SU-DHL-6 (cell line): ENCODE measurements at regions not wholly inside any gene's neighbourhood (a gene's known extent, or its start where the extent isn't known, plus 50 kb on each side); places are given as distances from the start of the nearest gene placed in this dataset.

Source experiments
- H2AFZ ChIP-seq: fragments of 200-600 bp; sonication (generic); 2 replicates; pipeline ENCODE4 v1.6.1; 2014; ENCODE audit warnings: low read depth, mild to moderate bottlenecking, moderate library complexity, mixed read lengths, antibody characterized with exemption, low read length; ENCODE audit not compliant: severe bottlenecking
- H3F3A ChIP-seq: fragments of 200-600 bp; shearing (Covaris generic); 2 replicates; pipeline ENCODE4 v1.6.0; 2016; ENCODE audit warnings: antibody characterized with exemption, mild to moderate bottlenecking; ENCODE audit not compliant: insufficient read depth
- H3K27ac ChIP-seq: fragments of 200-600 bp; sonication (generic); 2 replicates; pipeline ENCODE4 v1.5.1; 2016; ENCODE audit warnings: low read depth, mild to moderate bottlenecking, low read length, moderate library complexity, mixed read lengths
- H3K27me3 ChIP-seq: fragments of 200-600 bp; sonication (generic), shearing (Covaris generic); 2 replicates; pipeline ENCODE4 v1.6.0; 2014; ENCODE audit warnings: mild to moderate bottlenecking, low read length
- H3K36me3 ChIP-seq: fragments of 200-600 bp; sonication (generic); 2 replicates; pipeline ENCODE4 v1.6.1; 2014; ENCODE audit warnings: mild to moderate bottlenecking, low read length, mixed read lengths
- H3K4me2 ChIP-seq: fragments of 300-600, 200-600 bp; shearing (Covaris generic), sonication (generic); 2 replicates; pipeline ENCODE4 v1.6.0; 2014; ENCODE audit warnings: low read length, low read depth, mild to moderate bottlenecking; ENCODE audit not compliant: poor library complexity, severe bottlenecking
- H3K4me3 ChIP-seq: fragments of 200-600 bp; sonication (generic); 2 replicates; pipeline ENCODE4 v1.5.1; 2014; ENCODE audit warnings: antibody characterized with exemption, low read length, mild to moderate bottlenecking, mixed read lengths; ENCODE audit not compliant: insufficient read depth, poor library complexity, severe bottlenecking
- H3K79me2 ChIP-seq: fragments of 200-600 bp; sonication (generic); 2 replicates; pipeline ENCODE4 v1.6.1; 2014; ENCODE audit warnings: mild to moderate bottlenecking, low read length, moderate library complexity; ENCODE audit not compliant: insufficient read depth
- H3K9ac ChIP-seq: fragments of 200-600 bp; sonication (generic); 2 replicates; pipeline ENCODE4 v1.7.0; 2014; ENCODE audit warnings: mild to moderate bottlenecking, low read length
- H3K9me2 ChIP-seq: fragments of 200-600 bp; sonication (generic); replicated peaks from 2 replicates; pipeline ENCODE4 v1.6.1; 2014; ENCODE audit warnings: low read length; ENCODE audit not compliant: insufficient read depth
- H3K9me3 ChIP-seq: fragments of 200-600 bp; sonication (generic); 2 replicates; pipeline ENCODE4 v1.6.1; 2014; ENCODE audit warnings: low read length, mixed read lengths; ENCODE audit not compliant: insufficient read depth
- H4K20me1 ChIP-seq: fragments of 200-600 bp; sonication (generic); 2 replicates; pipeline ENCODE4 v1.6.1; 2014; ENCODE audit warnings: low read depth, mild to moderate bottlenecking, antibody characterized with exemption, low read length, moderate library complexity, mixed read lengths
- CTCF ChIP-seq: fragments of 200-600 bp; sonication (generic); IDR thresholded peaks from one replicate; pipeline ENCODE4 v1.5.1; 2017; ENCODE audit warnings: antibody characterized with exemption, mild to moderate bottlenecking, low read length, moderate library complexity; ENCODE audit not compliant: insufficient read depth, poor library complexity, severe bottlenecking
- EZH2phosphoT487 ChIP-seq: fragments of 200-600 bp; sonication (generic), shearing (Covaris generic); conservative IDR thresholded peaks from 2 replicates; pipeline ENCODE4 v1.6.1; 2018; ENCODE audit warnings: mild to moderate bottlenecking, antibody characterized with exemption, low read length, moderate library complexity, mixed read lengths

- H3K9me3 ChIP-seq = no peaks in the 10 kb centered on the region
- H2AFZ ChIP-seq = no peak overlapping the region
- no peak overlapping the region for H3K9ac ChIP-seq
- no peaks in the 10 kb centered on the region for H3K27me3 ChIP-seq
- no peaks in the 10 kb centered on the region for H3F3A ChIP-seq
- no peak overlapping the region for H3K27ac ChIP-seq
- no peak overlapping the region for H3K4me3 ChIP-seq
- no peaks in the 10 kb centered on the region for H3K79me2 ChIP-seq
- no peaks in the 10 kb centered on the region for H3K36me3 ChIP-seq
- no peak for TF ChIP-seq CTCF
- no peak for TF ChIP-seq EZH2phosphoT487
- H4K20me1 ChIP-seq = no peaks in the 10 kb centered on the region
- no peaks in the 10 kb centered on the region for H3K9me2 ChIP-seq
- H3K4me2 ChIP-seq = no peak overlapping the region
These were observed 197.1 kb downstream of the SPRY1 start for GRCh38 chr4:123593655-123594054.

GRCh38 chr4:123596805-123597204, 200.2 kb downstream of the SPRY1 start:
- H3K27ac ChIP-seq = no peak overlapping the region
- no peak overlapping the region for H2AFZ ChIP-seq
- H3F3A ChIP-seq = no peaks in the 10 kb centered on the region
- no peak overlapping the region for H3K4me2 ChIP-seq
- no peaks in the 10 kb centered on the region for H3K27me3 ChIP-seq
- TF ChIP-seq EZH2phosphoT487 = no peak
- TF ChIP-seq CTCF = no peak
- H3K79me2 ChIP-seq = no peaks in the 10 kb centered on the region
- no peaks in the 10 kb centered on the region for H3K9me2 ChIP-seq
- no peaks in the 10 kb centered on the region for H3K36me3 ChIP-seq
- H4K20me1 ChIP-seq = no peaks in the 10 kb centered on the region
- H3K9ac ChIP-seq = no peak overlapping the region
- H3K4me3 ChIP-seq = no peak overlapping the region
- no peaks in the 10 kb centered on the region for H3K9me3 ChIP-seq

GRCh38 chr4:123597586-123597985, 201.0 kb downstream of the SPRY1 start:
- no peak overlapping the region for H3K27ac ChIP-seq

More at GRCh38 chr4:123597586-123597985, 201.0 kb downstream of the SPRY1 start:
- Histone ChIP-seq H3F3A (no peaks in the 10 kb centered on the region), H3K79me2 (no peaks in the 10 kb centered on the region), H3K9ac (no peak overlapping the region), H3K4me3 (no peak overlapping the region), H3K4me2 (no peak overlapping the region), H4K20me1 (no peaks in the 10 kb centered on the region), H3K27me3 (no peaks in the 10 kb centered on the region), H2AFZ (no peak overlapping the region), H3K9me2 (no peaks in the 10 kb centered on the region), H3K36me3 (no peaks in the 10 kb centered on the region), H3K9me3 (no peaks in the 10 kb centered on the region)
- TF ChIP-seq EZH2phosphoT487 = no peak
- no peak for TF ChIP-seq CTCF
